Retinal pigment epithelial cell (primary cell): ENCODE measurements at regions not wholly inside any gene's neighbourhood (a gene's known extent, or its start where the extent isn't known, plus 50 kb on each side); places are given as distances from the start of the nearest gene placed in this dataset.

ENCODE experiments used
- DNase-seq: peaks from one replicate; pipeline ENCODE4 v3.0.0-alpha.2; 2010; ENCODE audit warnings: low read depth
- H3K4me3 ChIP-seq: 2 replicates; pipeline ENCODE4 v1.5.1; 2011; ENCODE audit warnings: mild to moderate bottlenecking, low read length, control low read depth, moderate library complexity
- TF ChIP-seq, protein P1 (sequence below): conservative IDR thresholded peaks from 2 replicates; pipeline ENCODE4 v1.5.1; 2011; ENCODE audit warnings: low read depth, low read length, control low read depth, inconsistent platforms

DNA sequence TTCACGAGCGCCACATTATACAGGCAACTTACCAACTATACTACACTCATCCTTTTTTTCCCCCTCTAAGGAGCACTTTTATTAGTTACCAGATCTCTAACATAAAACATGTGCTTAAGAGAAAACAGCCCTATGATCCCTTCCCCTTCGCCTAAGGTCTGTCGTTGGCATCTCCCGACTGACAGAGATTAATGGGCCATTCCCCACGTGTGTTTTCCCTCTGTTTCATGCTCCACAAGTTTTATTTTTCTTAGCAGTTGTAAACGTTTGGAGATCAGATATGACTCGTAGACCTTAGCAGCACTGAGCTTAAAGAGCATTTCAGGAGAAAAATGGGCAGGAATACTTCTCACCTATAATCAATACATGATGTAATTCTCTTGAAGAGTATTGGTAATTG lies 51.4 kb upstream of the FZD10 start:
- TF ChIP-seq, protein P1, sequence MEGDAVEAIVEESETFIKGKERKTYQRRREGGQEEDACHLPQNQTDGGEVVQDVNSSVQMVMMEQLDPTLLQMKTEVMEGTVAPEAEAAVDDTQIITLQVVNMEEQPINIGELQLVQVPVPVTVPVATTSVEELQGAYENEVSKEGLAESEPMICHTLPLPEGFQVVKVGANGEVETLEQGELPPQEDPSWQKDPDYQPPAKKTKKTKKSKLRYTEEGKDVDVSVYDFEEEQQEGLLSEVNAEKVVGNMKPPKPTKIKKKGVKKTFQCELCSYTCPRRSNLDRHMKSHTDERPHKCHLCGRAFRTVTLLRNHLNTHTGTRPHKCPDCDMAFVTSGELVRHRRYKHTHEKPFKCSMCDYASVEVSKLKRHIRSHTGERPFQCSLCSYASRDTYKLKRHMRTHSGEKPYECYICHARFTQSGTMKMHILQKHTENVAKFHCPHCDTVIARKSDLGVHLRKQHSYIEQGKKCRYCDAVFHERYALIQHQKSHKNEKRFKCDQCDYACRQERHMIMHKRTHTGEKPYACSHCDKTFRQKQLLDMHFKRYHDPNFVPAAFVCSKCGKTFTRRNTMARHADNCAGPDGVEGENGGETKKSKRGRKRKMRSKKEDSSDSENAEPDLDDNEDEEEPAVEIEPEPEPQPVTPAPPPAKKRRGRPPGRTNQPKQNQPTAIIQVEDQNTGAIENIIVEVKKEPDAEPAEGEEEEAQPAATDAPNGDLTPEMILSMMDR: no peak

DNA sequence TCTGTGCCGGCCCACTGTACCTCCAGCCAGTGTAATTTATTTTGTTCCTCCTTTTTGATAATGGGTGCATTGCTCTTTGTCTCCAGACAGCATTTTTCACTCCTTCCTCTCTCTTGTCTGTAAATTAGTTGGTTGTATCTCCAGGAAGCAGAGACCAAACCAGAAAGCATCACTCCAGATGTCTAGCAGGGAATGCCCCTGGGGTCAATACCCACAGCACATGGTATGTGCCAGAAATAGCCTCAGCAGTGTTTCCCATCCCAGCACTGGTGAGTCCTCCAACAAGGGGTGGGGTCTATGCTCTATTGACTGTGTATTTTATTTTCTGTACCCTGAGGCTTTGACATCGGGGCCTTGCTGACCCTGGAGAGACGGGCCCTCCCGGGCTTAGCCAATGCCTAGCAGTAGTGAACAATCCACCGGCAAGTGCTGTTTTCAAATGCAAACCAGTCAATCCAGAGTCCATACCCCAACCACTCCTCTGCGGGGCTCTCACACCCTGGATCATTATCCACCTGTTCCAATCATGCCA lies 50.2 kb upstream of the FZD10 start:
- H3K4me3 ChIP-seq: no peak overlapping the region
- no peak for DNase-seq
- TF ChIP-seq, protein P1: no peak

More for the DNA sequence above, 51.4 kb upstream of the FZD10 start:
- no peak overlapping the region for H3K4me3 ChIP-seq
- DNase-seq: no peak
